ENCODE measurements at regions not wholly inside any gene's neighbourhood (a gene's known extent, or its start where the extent isn't known, plus 50 kb on each side); places are given as distances from the start of the nearest gene placed in this dataset.

DNA sequence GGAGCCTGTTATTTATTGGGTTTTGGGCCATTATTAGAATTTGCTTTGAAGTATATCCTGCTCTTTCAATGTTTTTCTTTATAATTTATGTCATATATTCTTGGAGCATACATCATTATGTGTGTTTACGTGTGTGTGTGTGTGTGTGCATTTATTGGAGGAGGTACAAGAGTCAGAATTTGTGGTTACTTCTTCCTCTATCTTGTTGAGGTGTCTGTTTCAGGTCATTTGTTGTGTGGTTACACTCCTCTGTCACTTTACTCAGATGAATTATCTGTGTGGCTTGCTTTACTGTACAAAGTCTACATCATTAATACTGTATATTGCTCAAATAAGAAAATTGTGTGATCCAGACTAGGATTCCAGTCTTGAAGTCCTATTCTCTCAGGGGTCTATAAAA is 1957.4 kb upstream of the TENM3 start:
- no peaks in the 10 kb centered on the region for H3K36me3 ChIP-seq (replicated peaks in 1 of 2; ENCODE audit: control insufficient read depth in 1 of 2, insufficient read depth in 2 of 2, low read length in 2 of 2)
- no peaks in the 10 kb centered on the region for H3K9me3 ChIP-seq (ENCODE audit: low read length)
- in situ Hi-C loops (cut with HindIII; ENCODE audit: extremely low pct_ligation_motif_present, low pct_unique_long_range_greater_than_20kb) = no loop called here
- no peak for ATAC-seq
- no peak overlapping the region for H2AFZ ChIP-seq (ENCODE audit: low read length)
- no peak for FAIRE-seq
- POLR2A ChIA-PET = no interaction called here
- TF ChIP-seq, protein P1, sequence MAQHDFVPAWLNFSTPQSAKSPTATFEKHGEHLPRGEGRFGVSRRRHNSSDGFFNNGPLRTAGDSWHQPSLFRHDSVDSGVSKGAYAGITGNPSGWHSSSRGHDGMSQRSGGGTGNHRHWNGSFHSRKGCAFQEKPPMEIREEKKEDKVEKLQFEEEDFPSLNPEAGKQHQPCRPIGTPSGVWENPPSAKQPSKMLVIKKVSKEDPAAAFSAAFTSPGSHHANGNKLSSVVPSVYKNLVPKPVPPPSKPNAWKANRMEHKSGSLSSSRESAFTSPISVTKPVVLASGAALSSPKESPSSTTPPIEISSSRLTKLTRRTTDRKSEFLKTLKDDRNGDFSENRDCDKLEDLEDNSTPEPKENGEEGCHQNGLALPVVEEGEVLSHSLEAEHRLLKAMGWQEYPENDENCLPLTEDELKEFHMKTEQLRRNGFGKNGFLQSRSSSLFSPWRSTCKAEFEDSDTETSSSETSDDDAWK (CRISPR knock-in tag; IDR thresholded peaks at IDR 0.05) = no peak
- TF ChIP-seq NBN (conservative IDR thresholded peaks at IDR 0.05) (no peak), MZF1 (CRISPR knock-in tag; IDR thresholded peaks at IDR 0.05; ENCODE audit: borderline replicate concordance) (no peak), ZNF850 (CRISPR knock-in tag; conservative IDR thresholded peaks at IDR 0.05) (no peak), CEBPG (CRISPR knock-in tag; IDR thresholded peaks at IDR 0.05) (no peak), JUN (CRISPR knock-in tag; IDR thresholded peaks at IDR 0.05) (no peak), MTF2 (CRISPR knock-in tag; IDR thresholded peaks at IDR 0.05; ENCODE audit: borderline replicate concordance) (no peak), ZNF549 (CRISPR knock-in tag; IDR thresholded peaks at IDR 0.05) (no peak), TMF1 (CRISPR knock-in tag; IDR thresholded peaks at IDR 0.05; ENCODE audit: low read depth) (no peak), CBFB (CRISPR knock-in tag; IDR thresholded peaks at IDR 0.05) (no peak), ZBTB3 (CRISPR knock-in tag; IDR thresholded peaks at IDR 0.05; ENCODE audit: borderline replicate concordance, low read depth) (no peak), PAF1 (CRISPR knock-in tag; IDR thresholded peaks at IDR 0.05) (no peak), ZNF773 (CRISPR knock-in tag; IDR thresholded peaks at IDR 0.05; ENCODE audit: borderline replicate concordance) (no peak), NFYB (CRISPR knock-in tag; IDR thresholded peaks at IDR 0.05) (no peak), CCAR2 (optimal IDR thresholded peaks at IDR 0.05; ENCODE audit: low read depth, low read length) (no peak), ZNF335 (CRISPR knock-in tag; IDR thresholded peaks at IDR 0.05) (no peak), BRCA1 (CRISPR knock-in tag; IDR thresholded peaks at IDR 0.05) (no peak)
- TF ChIP-seq, protein P2, sequence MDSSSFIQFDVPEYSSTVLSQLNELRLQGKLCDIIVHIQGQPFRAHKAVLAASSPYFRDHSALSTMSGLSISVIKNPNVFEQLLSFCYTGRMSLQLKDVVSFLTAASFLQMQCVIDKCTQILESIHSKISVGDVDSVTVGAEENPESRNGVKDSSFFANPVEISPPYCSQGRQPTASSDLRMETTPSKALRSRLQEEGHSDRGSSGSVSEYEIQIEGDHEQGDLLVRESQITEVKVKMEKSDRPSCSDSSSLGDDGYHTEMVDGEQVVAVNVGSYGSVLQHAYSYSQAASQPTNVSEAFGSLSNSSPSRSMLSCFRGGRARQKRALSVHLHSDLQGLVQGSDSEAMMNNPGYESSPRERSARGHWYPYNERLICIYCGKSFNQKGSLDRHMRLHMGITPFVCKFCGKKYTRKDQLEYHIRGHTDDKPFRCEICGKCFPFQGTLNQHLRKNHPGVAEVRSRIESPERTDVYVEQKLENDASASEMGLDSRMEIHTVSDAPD (CRISPR knock-in tag; IDR thresholded peaks at IDR 0.05) = no peak
- TF ChIP-seq, protein P3, sequence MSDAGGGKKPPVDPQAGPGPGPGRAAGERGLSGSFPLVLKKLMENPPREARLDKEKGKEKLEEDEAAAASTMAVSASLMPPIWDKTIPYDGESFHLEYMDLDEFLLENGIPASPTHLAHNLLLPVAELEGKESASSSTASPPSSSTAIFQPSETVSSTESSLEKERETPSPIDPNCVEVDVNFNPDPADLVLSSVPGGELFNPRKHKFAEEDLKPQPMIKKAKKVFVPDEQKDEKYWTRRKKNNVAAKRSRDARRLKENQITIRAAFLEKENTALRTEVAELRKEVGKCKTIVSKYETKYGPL (CRISPR knock-in tag; IDR thresholded peaks at IDR 0.05) = no peak
- DNase-seq (ENCODE audit: low spot score) = no peak
- no peaks in the 10 kb centered on the region for H4K20me1 ChIP-seq (ENCODE audit: insufficient read depth, low read length)
- H3K9ac ChIP-seq (ENCODE audit: insufficient read depth, low read depth, low read length) = no peak overlapping the region
- 0% methylated on average over 1 of the region's 1 CpG for WGBS (ENCODE audit: low lambda C conversion rate)
- H3K79me2 ChIP-seq (ENCODE audit: insufficient read depth, low read length) = no peaks in the 10 kb centered on the region
- intact Hi-C loops (cut with micrococcal nuclease; ENCODE audit: unreplicated experiment) = no loop called here
- no peaks in the 10 kb centered on the region for H3K27me3 ChIP-seq (ENCODE audit: control insufficient read depth in 1 of 2, insufficient read depth in 2 of 2, low read length in 2 of 2)
- no peak overlapping the region for H3K27ac ChIP-seq (ENCODE audit: extremely low read length, insufficient read depth, low read length)
- H3K4me2 ChIP-seq (ENCODE audit: low read depth, low read length) = no peak overlapping the region
- H3K4me1 ChIP-seq (ENCODE audit: insufficient read depth, low read length) = no peaks in the 10 kb centered on the region
- H3K4me3 ChIP-seq (replicated peaks in 1 of 3; ENCODE audit: insufficient read depth in 1 of 3, low read depth in 2 of 3, low read length in 3 of 3) = no peak overlapping the region
- CTCF ChIA-PET (ENCODE audit: low intra/inter-chr PET ratio, low total read pairs) = no interaction called here
- BruUV-seq (replicated peaks) = no TSS peak

Measured in HepG2 (cell line).